H9 (cell line): ENCODE measurements at regions not wholly inside any gene's neighbourhood (a gene's known extent, or its start where the extent isn't known, plus 50 kb on each side); places are given as distances from the start of the nearest gene placed in this dataset.

Experiments
- DNase-seq: peaks from one replicate; pipeline ENCODE4 v3.0.0-alpha.2; 2017
- H2AFZ ChIP-seq: one replicate; pipeline ENCODE4 v1.6.1; 2013; ENCODE audit warnings: mild to moderate bottlenecking, low read length, control low read depth, moderate library complexity
- H2AK5ac ChIP-seq: 2 replicates; pipeline ENCODE4 v1.6.1; 2013; ENCODE audit warnings: low read length, control low read depth, mixed read lengths; ENCODE audit not compliant: insufficient read length
- H2BK120ac ChIP-seq: one replicate; pipeline ENCODE4 v1.6.1; 2013; ENCODE audit warnings: low read depth, mild to moderate bottlenecking, low read length, control low read depth, inconsistent platforms; ENCODE audit not compliant: poor library complexity, severe bottlenecking
- H2BK12ac ChIP-seq: 2 replicates; pipeline ENCODE4 v1.6.1; 2013; ENCODE audit warnings: low read length, control low read depth, mixed read lengths, low read depth; ENCODE audit not compliant: insufficient read length
- H2BK15ac ChIP-seq: 2 replicates; pipeline ENCODE4 v1.6.1; 2013; ENCODE audit warnings: low read depth, low read length, control low read depth
- H2BK20ac ChIP-seq: one replicate; pipeline ENCODE4 v1.6.1; 2013; ENCODE audit warnings: low read depth, mild to moderate bottlenecking, low read length, control low read depth, inconsistent platforms; ENCODE audit not compliant: poor library complexity, severe bottlenecking
- H2BK5ac ChIP-seq: 2 replicates; pipeline ENCODE4 v1.6.1; 2013; ENCODE audit warnings: low read length, control low read depth, mixed read lengths; ENCODE audit not compliant: insufficient read length
- H3K14ac ChIP-seq: 2 replicates; pipeline ENCODE4 v1.6.1; 2013; ENCODE audit warnings: low read length, control low read depth; ENCODE audit not compliant: insufficient read depth
- H3K18ac ChIP-seq: 2 replicates; pipeline ENCODE4 v1.6.1; 2013; ENCODE audit warnings: low read depth, mild to moderate bottlenecking, mixed read lengths, low read length, control low read depth; ENCODE audit not compliant: insufficient read length
- H3K23ac ChIP-seq: 2 replicates; pipeline ENCODE4 v1.6.1; 2013; ENCODE audit warnings: low read length, control low read depth, mixed read lengths, low read depth; ENCODE audit not compliant: insufficient read length
- H3K23me2 ChIP-seq: 2 replicates; pipeline ENCODE4 v1.6.1; 2013; ENCODE audit warnings: low read depth, mild to moderate bottlenecking, mixed read lengths, low read length, control low read depth; ENCODE audit not compliant: insufficient read length, poor library complexity, severe bottlenecking
- H3K27ac ChIP-seq: 2 replicates; pipeline ENCODE4 v1.5.1; 2013; ENCODE audit warnings: low read length, control low read depth, mixed read lengths, low read depth; ENCODE audit not compliant: insufficient read length
- H3K27me3 ChIP-seq: 2 replicates; pipeline ENCODE4 v1.6.1; 2013; ENCODE audit warnings: low read length, control low read depth, inconsistent platforms; ENCODE audit not compliant: insufficient read depth
- H3K4ac ChIP-seq: 2 replicates; pipeline ENCODE4 v1.6.1; 2013; ENCODE audit warnings: low read depth, mild to moderate bottlenecking, control low read depth, inconsistent platforms, low read length, moderate library complexity
- H3K4me1 ChIP-seq: 2 replicates; pipeline ENCODE4 v1.6.1; 2013; ENCODE audit warnings: low read length, control low read depth, inconsistent platforms; ENCODE audit not compliant: insufficient read depth
- H3K4me2 ChIP-seq: 2 replicates; pipeline ENCODE4 v1.6.1; 2013; ENCODE audit warnings: low read length, control low read depth, mixed read lengths; ENCODE audit not compliant: insufficient read length, insufficient read depth
- H3K56ac ChIP-seq: 2 replicates; pipeline ENCODE4 v1.6.1; 2013; ENCODE audit warnings: low read depth, mild to moderate bottlenecking, mixed read lengths, low read length, control low read depth; ENCODE audit not compliant: insufficient read length
- H3K79me1 ChIP-seq: 2 replicates; pipeline ENCODE4 v1.6.1; 2013; ENCODE audit warnings: low read depth, mild to moderate bottlenecking, moderate library complexity, low read length, control low read depth, inconsistent platforms; ENCODE audit not compliant: insufficient read depth, poor library complexity, severe bottlenecking
- H3K79me2 ChIP-seq: 2 replicates; pipeline ENCODE4 v1.6.1; 2013; ENCODE audit warnings: low read length, control low read depth, inconsistent platforms; ENCODE audit not compliant: insufficient read depth
- H3K9ac ChIP-seq: 2 replicates; pipeline ENCODE4 v1.6.1; 2013; ENCODE audit warnings: low read length, control low read depth, mixed read lengths; ENCODE audit not compliant: insufficient read length; ENCODE audit errors: extremely low read depth
- H3K9me3 ChIP-seq: one replicate; pipeline ENCODE4 v1.6.1; 2013; ENCODE audit warnings: low read depth, low read length, inconsistent platforms; ENCODE audit not compliant: control insufficient read depth
- H3T11ph ChIP-seq: one replicate; pipeline ENCODE4 v1.6.1; 2013; ENCODE audit warnings: mild to moderate bottlenecking, low read length, control low read depth, inconsistent platforms
- H4K20me1 ChIP-seq: one replicate; pipeline ENCODE4 v1.6.1; 2013; ENCODE audit not compliant: control insufficient read depth, insufficient read length, insufficient read depth
- H4K5ac ChIP-seq: 2 replicates; pipeline ENCODE4 v1.6.1; 2013; ENCODE audit warnings: low read depth, mild to moderate bottlenecking, mixed read lengths, low read length, control low read depth; ENCODE audit not compliant: insufficient read length
- H4K8ac ChIP-seq: replicated peaks from 2 replicates; pipeline ENCODE4 v1.6.1; 2013; ENCODE audit warnings: low read length, control low read depth, mixed read lengths, low read depth; ENCODE audit not compliant: insufficient read length
- H4K91ac ChIP-seq: 2 replicates; pipeline ENCODE4 v1.6.1; 2013; ENCODE audit warnings: low read depth, mild to moderate bottlenecking, moderate library complexity, mixed read lengths, low read length, control low read depth; ENCODE audit not compliant: insufficient read length
- H3K27ac Mint-ChIP-seq, 3 experiments: 2 replicates in 2 of 3; 3 replicates in 1 of 3; pipeline ENCODE4 v1.8.0; 2020 to 2021; ENCODE audit warnings: mixed read lengths in 3 of 3, mild to moderate bottlenecking in 1 of 3, moderate library complexity in 1 of 3
- H3K27me3 Mint-ChIP-seq: 2 replicates; pipeline ENCODE4 v1.8.0; 2021; ENCODE audit warnings: low read depth, mild to moderate bottlenecking, moderate library complexity, mixed read lengths
- H3K36me3 Mint-ChIP-seq, 3 experiments: 2 replicates in 2 of 3; 3 replicates in 1 of 3; pipeline ENCODE4 v1.8.0; 2020 to 2021; ENCODE audit warnings: low read depth in 3 of 3, mixed read lengths in 3 of 3; ENCODE audit not compliant: insufficient read depth in 1 of 3
- H3K4me1 Mint-ChIP-seq, 2 experiments: 2 replicates each; pipeline ENCODE4 v1.8.0; 2020; ENCODE audit warnings: mixed read lengths in 2 of 2
- H3K4me3 Mint-ChIP-seq, 2 experiments: 2 replicates in 1 of 2; 3 replicates in 1 of 2; pipeline ENCODE4 v1.8.0; 2020 to 2021; ENCODE audit warnings: mild to moderate bottlenecking in 2 of 2, mixed read lengths in 2 of 2, moderate library complexity in 1 of 2
- H3K9me3 Mint-ChIP-seq, 2 experiments: 2 replicates in 1 of 2; 3 replicates in 1 of 2; pipeline ENCODE4 v1.8.0; 2020; ENCODE audit warnings: mild to moderate bottlenecking in 2 of 2, mixed read lengths in 2 of 2, moderate library complexity in 1 of 2
- CTCF ChIP-seq: fragments of 200-600 bp; sonication (generic); conservative IDR thresholded peaks from 3 replicates; pipeline ENCODE4 v1.8.0; 2021; ENCODE audit warnings: antibody characterized with exemption, mild to moderate bottlenecking

- Histone ChIP-seq H2BK120ac (no peak overlapping the region), H2AK5ac (no peak overlapping the region), H2BK15ac (no peak overlapping the region), H3K23me2 (no peaks in the 10 kb centered on the region), H3K4me1 (no peaks in the 10 kb centered on the region), H3K79me2 (no peaks in the 10 kb centered on the region), H4K91ac (no peak overlapping the region), H2BK20ac (no peak overlapping the region), H4K8ac (no peak overlapping the region), H3K27ac (no peak overlapping the region), H3K18ac (no peak overlapping the region), H3K79me1 (no peaks in the 10 kb centered on the region), H4K5ac (no peak overlapping the region), H3K4ac (no peak overlapping the region), H3K9me3 (no peaks in the 10 kb centered on the region), H3K27me3 (no peaks in the 10 kb centered on the region), H3K4me2 (no peak overlapping the region), H3T11ph (no peak overlapping the region), H4K20me1 (no peaks in the 10 kb centered on the region), H2BK12ac (no peak overlapping the region), H3K9ac (no peak overlapping the region), H3K14ac (no peak overlapping the region), H2AFZ (no peak overlapping the region), H3K56ac (no peak overlapping the region), H2BK5ac (no peak overlapping the region), H3K23ac (no peak overlapping the region)
- no peak overlapping the region for H3K27ac Mint-ChIP-seq
- H3K36me3 Mint-ChIP-seq, result peaks cover 6 to 20% (median 11%) of the 10 kb centered on the region in 3 experiments; a peak in 6 of 7 replicates
- no peak overlapping the region for H3K4me3 Mint-ChIP-seq
- peaks cover 12 to 14% of the 10 kb centered on the region in 2 experiments for H3K9me3 Mint-ChIP-seq
- H3K4me1 Mint-ChIP-seq, result peaks cover 5 to 6% of the 10 kb centered on the region in 2 experiments
- TF ChIP-seq CTCF, result no peak
- DNase-seq, result no peak
- H3K27me3 Mint-ChIP-seq, result no peaks in the 10 kb centered on the region
Observed at GRCh38 chr10:58041901-58042300, 225.8 kb downstream of the IPMK start.
